HG03066 (cell line): ENCODE measurements at regions not wholly inside any gene's neighbourhood (a gene's known extent, or its start where the extent isn't known, plus 50 kb on each side); places are given as distances from the start of the nearest gene placed in this dataset.
"Not testable (repeated sequence)": the region's sequence is repeated elsewhere in the genome, so short reads cannot be mapped to it uniquely, and the experiment has no call there.

Source experiments
- ATAC-seq: cut with Tn5 transposase; IDR thresholded peaks from one replicate; pipeline ENCODE4 v1.9.1; 2021; ENCODE audit warnings: low read depth; ENCODE audit not compliant: unreplicated experiment

- ATAC-seq: no peak
Observed at GRCh38 chr3:147661916-147662315, 252.8 kb downstream of the ZIC1 start.

DNA sequence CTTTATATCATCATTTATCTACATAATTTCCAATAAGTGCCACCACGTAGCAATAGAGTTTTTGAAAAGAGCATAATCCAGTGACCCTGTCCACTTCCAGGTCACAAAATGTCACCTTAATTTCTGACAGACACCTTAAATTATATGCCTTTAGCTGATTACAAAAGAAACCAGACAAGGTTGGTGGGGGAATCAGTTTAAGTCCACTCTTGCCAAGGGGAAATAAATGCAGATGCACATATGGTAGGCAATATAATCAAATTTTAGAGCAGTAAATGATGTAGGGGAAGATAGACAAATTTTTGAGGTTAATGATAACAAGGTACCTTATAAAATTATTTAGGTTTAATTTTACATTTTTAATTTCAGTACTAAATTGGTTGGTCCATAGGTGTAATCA lies 253.5 kb downstream of the ZIC1 start:
- no peak for ATAC-seq

DNA sequence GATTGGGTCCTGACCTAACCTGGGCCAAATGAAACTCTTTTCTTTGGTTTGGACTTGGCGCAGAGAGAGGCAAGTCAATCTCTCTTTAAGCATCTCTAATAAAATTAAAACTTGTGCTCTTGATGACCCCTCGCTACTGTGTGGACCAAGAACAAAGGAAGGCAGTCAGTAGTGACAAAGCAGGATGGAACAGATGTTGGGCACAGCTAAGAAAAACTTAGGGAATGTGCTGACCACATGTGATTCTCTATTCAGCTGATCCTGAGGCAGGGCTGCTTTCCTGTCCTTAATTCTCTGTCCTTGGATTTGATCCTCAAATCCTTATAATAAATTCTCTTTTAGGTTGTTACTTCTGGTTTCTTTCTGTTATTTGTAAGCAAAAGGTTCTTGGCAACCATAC lies 259.9 kb downstream of the ZIC1 start:
- no peak for ATAC-seq

DNA sequence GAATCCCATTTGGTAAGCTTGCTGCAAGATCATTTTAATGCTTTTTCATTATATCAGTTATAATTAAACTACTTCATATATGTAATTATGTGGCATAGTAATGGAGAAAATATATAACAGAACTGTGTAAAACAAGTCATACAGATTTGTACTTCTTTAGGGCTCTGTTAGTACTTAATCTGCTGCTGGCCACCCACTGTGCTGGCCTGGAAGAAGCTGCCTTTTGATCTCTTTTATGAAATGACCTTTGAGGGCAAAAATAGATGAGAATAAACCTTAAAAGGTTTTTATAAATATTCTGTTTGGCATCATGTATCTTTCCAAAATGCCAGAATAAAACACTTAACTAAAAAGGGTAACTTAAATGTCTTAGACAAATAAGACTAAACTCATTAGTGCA lies 262.9 kb downstream of the ZIC1 start:
- ATAC-seq: no peak

DNA sequence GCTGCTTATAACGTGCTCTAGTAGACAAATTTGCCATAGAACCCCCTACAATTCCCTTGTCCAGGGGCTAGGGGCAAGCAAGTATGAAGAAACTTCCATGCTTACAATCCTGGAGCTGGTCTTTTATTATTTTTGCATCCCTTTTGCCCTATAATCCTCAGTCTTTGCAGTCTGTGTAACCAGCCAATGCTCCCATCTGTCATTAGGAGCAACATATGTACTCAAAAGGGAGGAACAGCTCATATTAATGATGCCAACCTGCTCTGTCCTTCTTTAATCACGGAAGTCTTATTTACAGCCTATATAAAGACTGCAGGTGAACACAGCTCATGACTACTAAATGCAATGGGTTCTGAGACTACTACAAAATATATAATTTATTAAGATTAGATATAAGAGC lies 263.3 kb downstream of the ZIC1 start:
- ATAC-seq: no peak

- no peak for ATAC-seq
Observed at GRCh38 chr3:147675761-147676160, 266.6 kb downstream of the ZIC1 start.

DNA sequence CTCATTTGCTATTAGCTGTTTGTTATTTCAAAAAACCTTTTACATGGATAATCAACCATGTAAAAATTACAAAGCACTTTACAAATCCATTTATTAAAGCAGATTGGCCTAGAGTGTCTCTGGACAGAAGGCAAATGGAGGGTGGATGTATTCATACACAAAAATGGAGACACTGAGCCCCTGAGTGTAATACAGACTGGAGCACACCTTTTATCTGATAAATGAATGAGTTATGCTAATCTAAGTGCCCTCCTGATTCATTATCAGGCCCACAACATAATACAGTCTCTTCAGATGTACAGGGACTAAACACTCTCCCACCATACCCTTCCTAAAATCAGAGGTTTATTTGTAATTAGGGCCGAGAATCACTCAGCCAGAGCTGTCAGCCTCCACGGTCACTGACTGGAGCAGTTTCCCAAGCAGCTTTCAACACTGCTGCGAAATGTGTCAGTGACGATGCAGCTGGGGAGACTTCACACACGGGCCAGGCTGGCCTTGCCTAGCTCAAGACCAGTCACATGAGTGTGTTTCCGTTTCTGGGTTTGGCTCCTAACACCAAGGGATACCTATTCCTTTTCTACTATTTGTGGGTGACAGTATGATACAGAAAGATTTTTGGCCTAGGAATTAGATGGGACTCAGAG lies 271.8 kb downstream of the ZIC1 start:
- no peak for ATAC-seq

- no peak for ATAC-seq
Observed at GRCh38 chr3:147688868-147689267, 279.7 kb downstream of the ZIC1 start.

GRCh38 chr3:147699175-147699838 lies 290.1 kb downstream of the ZIC1 start:
- no peak for ATAC-seq

GRCh38 chr3:147701195-147701594 lies 292.0 kb downstream of the ZIC1 start:
- no peak for ATAC-seq

DNA sequence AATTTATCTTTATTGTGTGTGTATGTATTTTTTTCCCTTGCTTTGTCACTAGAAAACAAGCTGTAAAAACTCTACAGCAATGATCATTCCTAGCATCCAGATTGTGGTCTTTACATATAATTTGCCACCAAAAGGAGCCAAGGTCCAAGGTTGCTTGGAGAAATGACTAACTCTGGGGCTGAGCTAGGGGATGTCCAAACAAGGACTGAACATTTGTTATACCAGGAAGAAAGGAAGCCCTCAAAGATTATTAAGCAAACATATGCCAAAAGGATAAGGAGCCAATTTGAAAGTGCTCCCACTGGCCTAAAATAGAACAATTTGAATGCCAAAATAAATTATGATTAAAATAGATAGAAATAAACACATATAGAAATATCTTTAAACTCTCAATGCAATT lies 293.3 kb downstream of the ZIC1 start:
- ATAC-seq: no peak

DNA sequence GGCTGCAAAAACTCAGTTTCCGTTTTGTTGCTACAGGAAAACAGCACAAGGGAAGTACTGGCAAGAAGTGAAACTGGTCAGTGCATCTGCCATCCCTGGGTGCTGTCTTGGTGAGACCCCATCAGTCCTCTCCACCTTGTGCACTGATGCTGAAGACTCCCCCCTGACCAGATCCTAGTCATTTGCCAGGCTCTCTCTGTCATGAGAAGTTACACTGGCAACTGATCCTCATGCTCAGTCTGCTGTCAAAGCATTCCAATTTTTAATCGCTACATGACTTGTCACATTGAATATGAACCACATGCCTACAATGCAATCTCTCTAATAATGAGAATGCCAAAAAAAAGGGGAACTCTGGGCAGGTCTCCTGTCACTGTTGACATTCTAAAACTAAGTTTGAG lies 296.5 kb downstream of the ZIC1 start:
- ATAC-seq: no peak

- not testable (repeated sequence) for ATAC-seq
Observed at GRCh38 chr3:147710753-147711152, 301.6 kb downstream of the ZIC1 start.

GRCh38 chr3:147712357-147712756 lies 303.2 kb downstream of the ZIC1 start:
- ATAC-seq: no peak

DNA sequence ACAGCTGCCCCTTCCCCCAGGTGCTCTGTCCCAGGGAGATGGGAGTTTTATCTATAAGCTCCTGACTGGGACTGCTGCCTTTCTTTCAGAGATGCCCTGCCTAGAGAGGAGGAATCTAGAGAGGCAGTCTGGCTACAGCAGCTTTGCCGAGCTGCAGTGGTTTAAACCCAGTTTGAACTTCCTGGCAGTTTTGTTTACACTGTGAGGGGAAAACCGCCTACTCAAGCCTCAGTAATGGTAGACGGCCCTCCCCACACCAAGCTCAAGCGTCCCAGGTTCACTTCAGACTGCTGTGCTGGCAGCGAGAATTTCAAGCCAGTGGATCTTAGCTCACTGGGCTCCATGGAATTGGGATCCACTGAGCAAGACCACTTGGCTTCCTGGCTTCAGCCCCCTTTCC lies 303.6 kb downstream of the ZIC1 start:
- not testable (repeated sequence) for ATAC-seq

- no peak for ATAC-seq
Observed at GRCh38 chr3:147713234-147714133, 304.3 kb downstream of the ZIC1 start.

DNA sequence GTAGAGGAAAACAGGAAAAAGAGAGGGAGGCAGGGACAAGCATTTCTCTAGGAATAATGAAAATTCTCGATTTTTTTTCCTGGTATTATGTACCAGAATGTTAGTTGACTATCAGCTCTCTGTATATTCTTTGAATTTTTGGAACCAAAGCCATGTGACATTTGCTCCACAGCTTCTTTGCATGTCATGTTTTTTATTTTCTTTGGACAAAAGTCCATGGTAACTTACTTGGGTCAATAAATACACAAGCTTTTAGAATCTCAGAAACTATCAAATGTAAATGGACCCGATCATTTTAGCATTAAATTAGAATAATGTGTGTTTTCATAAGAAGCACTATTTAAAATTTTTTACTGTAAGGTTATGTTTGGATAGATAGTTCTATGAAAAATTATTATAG lies 320.5 kb downstream of the ZIC1 start:
- no peak for ATAC-seq

GRCh38 chr3:147730284-147730683 lies 321.1 kb downstream of the ZIC1 start:
- ATAC-seq: no peak

- ATAC-seq: no peak
Observed at GRCh38 chr3:147733217-147733616, 324.1 kb downstream of the ZIC1 start.

- no peak for ATAC-seq
Observed at GRCh38 chr3:147735616-147736015, 326.5 kb downstream of the ZIC1 start.

DNA sequence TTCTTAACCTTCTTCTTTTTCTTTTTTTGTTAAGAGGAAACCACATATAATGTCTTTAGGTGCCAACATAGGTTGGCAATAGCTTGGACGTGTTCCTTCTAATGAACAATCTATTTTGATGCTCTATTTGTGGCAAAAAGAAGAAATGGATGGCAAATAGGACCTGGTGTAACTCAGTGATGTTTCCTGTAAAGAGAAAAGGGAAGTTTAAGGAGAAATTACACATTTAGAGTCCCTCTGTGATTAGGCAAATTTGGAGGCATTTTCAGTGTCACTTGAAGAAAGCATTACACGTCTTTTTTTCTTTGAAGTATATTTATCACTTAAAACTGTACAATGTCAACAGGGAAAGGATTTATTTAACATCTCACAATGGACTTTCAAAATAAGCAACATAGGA lies 327.1 kb downstream of the ZIC1 start:
- ATAC-seq: no peak

- no peak for ATAC-seq
Observed at GRCh38 chr3:147737376-147737775, 328.2 kb downstream of the ZIC1 start.
